Ishikawa (cell line): ENCODE measurements at regions not wholly inside any gene's neighbourhood (a gene's known extent, or its start where the extent isn't known, plus 50 kb on each side); places are given as distances from the start of the nearest gene placed in this dataset.

Experiments used
- CEBPB ChIP-seq: IDR thresholded peaks from 2 replicates; pipeline ENCODE4 v1.6.1; 2012
- CREB1 ChIP-seq: IDR thresholded peaks from 2 replicates; pipeline ENCODE4 v1.6.1; 2012; ENCODE audit warnings: low read depth
- EP300 ChIP-seq: IDR thresholded peaks from 2 replicates; pipeline ENCODE4 v1.6.1; 2012; ENCODE audit warnings: borderline replicate concordance
- MAX ChIP-seq: IDR thresholded peaks from 2 replicates; pipeline ENCODE4 v1.6.1; 2012
- RAD21 ChIP-seq: IDR thresholded peaks from 2 replicates; pipeline ENCODE4 v1.6.1; 2012; ENCODE audit warnings: low read depth
- TAF1 ChIP-seq: IDR thresholded peaks from 2 replicates; pipeline ENCODE4 v1.6.1; 2012; ENCODE audit warnings: low read depth, mild to moderate bottlenecking
- TCF12 ChIP-seq: IDR thresholded peaks from 2 replicates; pipeline ENCODE4 v1.6.1; 2012; ENCODE audit warnings: low read depth
- TEAD4 ChIP-seq: IDR thresholded peaks from 2 replicates; pipeline ENCODE4 v1.6.1; 2012
- YY1 ChIP-seq: IDR thresholded peaks from 2 replicates; pipeline ENCODE4 v1.6.1; 2012; ENCODE audit warnings: low read depth

- TF ChIP-seq CREB1 (no peak), CEBPB (no peak), MAX (no peak), TCF12 (no peak), TAF1 (no peak), EP300 (no peak), YY1 (no peak), RAD21 (no peak), TEAD4 (no peak)
Measured at GRCh38 chr2:79432731-79433146, 80.1 kb upstream of the CTNNA2 start.
